HepG2 (cell line): ENCODE measurements at regions not wholly inside any gene's neighbourhood (a gene's known extent, or its start where the extent isn't known, plus 50 kb on each side); places are given as distances from the start of the nearest gene placed in this dataset.

ENCODE experiments used
- ATAC-seq: fragments of 200-7000 bp; cut with Tn5 transposase; 3 replicates; pipeline ENCODE4 v1.9.1; 2020; ENCODE audit warnings: mild to moderate bottlenecking, moderate library complexity
- BruUV-seq: library from RNA; stranded (reverse); fragments of 400-500 nt; replicated peaks from 2 replicates; lab custom pipeline; 2021; lab: Mats Ljungman, UMichigan
- CTCF ChIA-PET: fragments of 300-600 bp; formaldehyde crosslinking; extraction: SDS; loops from one replicate; lab custom pipeline; 2021; ENCODE audit warnings: low total read pairs, inconsistent platforms, low intra/inter-chr PET ratio; lab: Yijun Ruan, JAX
- POLR2A ChIA-PET: fragments of 350-600 bp; sonication (Branson Sonifier 250); formaldehyde crosslinking; loops from one replicate; lab custom pipeline; 2020; ENCODE audit warnings: antibody characterized with exemption, inconsistent platforms; lab: Yijun Ruan, JAX
- DNase-seq: peaks from one replicate; pipeline ENCODE4 v3.0.0-alpha.2; 2015; ENCODE audit warnings: low spot score
- FAIRE-seq: peaks from 3 replicates; lab custom pipeline; 2011; peaks lifted over from hg19 to GRCh38; lab: Jason Lieb, UNC
- H2AFZ ChIP-seq: one replicate; pipeline ENCODE4 v1.6.1; 2011; ENCODE audit warnings: low read length, inconsistent platforms
- H3K27ac ChIP-seq: fragments of 300-600 bp; 3 replicates; pipeline ENCODE4 v1.8.0; 2011; ENCODE audit warnings: mixed run types, mild to moderate bottlenecking, mixed read lengths, low read length, inconsistent platforms; ENCODE audit not compliant: insufficient read depth; ENCODE audit errors: extremely low read length
- H3K27me3 ChIP-seq, 2 experiments: fragments of 200-600 bp in 1 of 2; 2 replicates in 1 of 2; 3 replicates in 1 of 2; pipeline versions ENCODE4 v1.6.0 to v1.8.0; 2011; ENCODE audit warnings: low read length in 2 of 2, mild to moderate bottlenecking in 2 of 2, moderate library complexity in 2 of 2, inconsistent platforms in 1 of 2; ENCODE audit not compliant: insufficient read depth in 2 of 2, control insufficient read depth in 1 of 2
- H3K36me3 ChIP-seq, 2 experiments: fragments of 200-600 bp in 1 of 2; replicated peaks in 1 of 2; 2 replicates in 1 of 2; 3 replicates in 1 of 2; pipeline versions ENCODE4 v1.5.1 to v1.8.0; 2011; ENCODE audit warnings: low read length in 2 of 2, inconsistent platforms in 1 of 2; ENCODE audit not compliant: insufficient read depth in 2 of 2, control insufficient read depth in 1 of 2
- H3K4me1 ChIP-seq: 2 replicates; pipeline ENCODE4 v1.5.1; 2012; ENCODE audit warnings: low read length, inconsistent platforms; ENCODE audit not compliant: insufficient read depth
- H3K4me2 ChIP-seq: 2 replicates; pipeline ENCODE4 v1.6.0; 2011; ENCODE audit warnings: low read depth, low read length, inconsistent platforms
- H3K4me3 ChIP-seq, 3 experiments: fragments of 200-600 bp in 1 of 3; sonication (generic), shearing (Covaris generic) in 1 of 3; replicated peaks in 1 of 3; 2 replicates each; pipeline ENCODE4 v1.5.1; 2011 to 2016; ENCODE audit warnings: low read length in 3 of 3, inconsistent platforms in 2 of 3, low read depth in 2 of 3, mild to moderate bottlenecking in 2 of 3, control low read depth in 1 of 3, mixed read lengths in 1 of 3; ENCODE audit not compliant: insufficient read depth in 1 of 3
- H3K79me2 ChIP-seq: one replicate; pipeline ENCODE4 v1.6.1; 2011; ENCODE audit warnings: low read length, inconsistent platforms; ENCODE audit not compliant: insufficient read depth
- H3K9ac ChIP-seq: 2 replicates; pipeline ENCODE4 v1.6.0; 2011; ENCODE audit warnings: mild to moderate bottlenecking, low read depth, low read length, inconsistent platforms; ENCODE audit not compliant: insufficient read depth
- H3K9me3 ChIP-seq: 2 replicates; pipeline ENCODE4 v1.5.1; 2012; ENCODE audit warnings: mild to moderate bottlenecking, low read length
- H4K20me1 ChIP-seq: 2 replicates; pipeline ENCODE4 v1.6.0; 2011; ENCODE audit warnings: inconsistent platforms, mild to moderate bottlenecking, low read length, moderate library complexity; ENCODE audit not compliant: insufficient read depth
- ARHGAP35 ChIP-seq: sonication (generic); formaldehyde crosslinking; IDR thresholded peaks from 2 replicates; pipeline ENCODE4 v1.9.0; 2022; ENCODE audit warnings: mild to moderate bottlenecking, inconsistent platforms, moderate library complexity, missing genetic modification reagents, borderline replicate concordance
- ATF1 ChIP-seq: IDR thresholded peaks from 2 replicates; pipeline ENCODE4 v1.6.1; 2016; ENCODE audit warnings: mild to moderate bottlenecking, control low read depth
- JUN ChIP-seq: sonication (generic); formaldehyde crosslinking; IDR thresholded peaks from 2 replicates; pipeline ENCODE4 v1.4.0; 2020; ENCODE audit warnings: mild to moderate bottlenecking, missing genetic modification reagents
- MAZ ChIP-seq, 2 experiments: sonication (generic) in 1 of 2; formaldehyde crosslinking in 1 of 2; IDR thresholded peaks; 2 replicates each; pipeline versions ENCODE4 v1.5.0 to v1.6.1; 2012 to 2020; ENCODE audit warnings: low read depth in 2 of 2, mild to moderate bottlenecking in 2 of 2, borderline replicate concordance in 1 of 2, improper control_type of control experiment in 1 of 2, low read length in 1 of 2, missing genetic modification reagents in 1 of 2, moderate library complexity in 1 of 2
- PTBP1 ChIP-seq: fragments of 200-400 bp; formaldehyde crosslinking; IDR thresholded peaks from 2 replicates; pipeline ENCODE4 v1.6.1; 2018; ENCODE audit warnings: low read length, low read depth; ENCODE audit not compliant: poor library complexity, severe bottlenecking
- REXO4 ChIP-seq: sonication (generic); formaldehyde crosslinking; IDR thresholded peaks from 2 replicates; pipeline ENCODE4 v1.8.0; 2022; ENCODE audit warnings: missing genetic modification reagents, mild to moderate bottlenecking, borderline replicate concordance
- SRY ChIP-seq: sonication (generic); formaldehyde crosslinking; IDR thresholded peaks from 2 replicates; pipeline ENCODE4 v1.8.0; 2022; ENCODE audit warnings: mild to moderate bottlenecking, missing genetic modification reagents
- SYNCRIP ChIP-seq: fragments of 200-400 bp; formaldehyde crosslinking; IDR thresholded peaks from 2 replicates; pipeline ENCODE4 v1.6.1; 2018; ENCODE audit warnings: mild to moderate bottlenecking, low read depth, low read length; ENCODE audit not compliant: insufficient read depth
- ZFP41 ChIP-seq: sonication (generic); formaldehyde crosslinking; IDR thresholded peaks from 2 replicates; pipeline ENCODE4 v1.4.0; 2020; ENCODE audit warnings: mild to moderate bottlenecking, missing genetic modification reagents, borderline replicate concordance
- ZNF10 ChIP-seq: sonication (generic); formaldehyde crosslinking; IDR thresholded peaks from 2 replicates; pipeline ENCODE4 v1.4.0; 2020; ENCODE audit warnings: mild to moderate bottlenecking, low read depth, missing genetic modification reagents, borderline replicate concordance
- ZNF224 ChIP-seq: sonication (generic); formaldehyde crosslinking; IDR thresholded peaks from 2 replicates; pipeline ENCODE4 v1.5.0; 2020; ENCODE audit warnings: mild to moderate bottlenecking, missing genetic modification reagents
- ZNF549 ChIP-seq: sonication (generic); formaldehyde crosslinking; IDR thresholded peaks from 2 replicates; pipeline ENCODE4 v1.5.0; 2020; ENCODE audit warnings: missing genetic modification reagents
- ZNF782 ChIP-seq: sonication (generic); formaldehyde crosslinking; IDR thresholded peaks from 2 replicates; pipeline ENCODE4 v1.4.0; 2020; ENCODE audit warnings: missing genetic modification reagents, mild to moderate bottlenecking, borderline replicate concordance
- ZNF879 ChIP-seq: sonication (generic); formaldehyde crosslinking; IDR thresholded peaks from 2 replicates; pipeline ENCODE4 v1.8.1; 2023; ENCODE audit warnings: missing genetic modification reagents
- WGBS: methylation state at CpG from one replicate; pipeline ENCODE4 v1.1.6; 2017; ENCODE audit warnings: low lambda C conversion rate; 5-methylcytosine and 5-hydroxymethylcytosine counted together
- in situ Hi-C: cut with HindIII; loops from 2 replicates; pipeline ENCODE4 v1.10.0; 2017; ENCODE audit warnings: low pct_unique_long_range_greater_than_20kb; ENCODE audit not compliant: extremely low pct_ligation_motif_present
- intact Hi-C: fragments of 100-400 bp; cut with micrococcal nuclease; formaldehyde crosslinking; loops from one replicate; pipeline ENCODE4 v1.10.0; 2022; ENCODE audit not compliant: unreplicated experiment
- TF ChIP-seq, protein P1 (sequence below): sonication (generic); formaldehyde crosslinking; IDR thresholded peaks from 2 replicates; pipeline ENCODE4 v1.4.0; 2020; ENCODE audit warnings: mild to moderate bottlenecking, missing genetic modification reagents
- TF ChIP-seq, protein P2 (sequence below): sonication (generic); formaldehyde crosslinking; IDR thresholded peaks from 2 replicates; pipeline ENCODE4 v1.5.0; 2020; ENCODE audit warnings: mild to moderate bottlenecking, missing genetic modification reagents
- TF ChIP-seq, protein P3 (sequence below): sonication (generic); formaldehyde crosslinking; IDR thresholded peaks from 2 replicates; pipeline ENCODE4 v1.5.0; 2020; ENCODE audit warnings: missing genetic modification reagents, mild to moderate bottlenecking, borderline replicate concordance
- TF ChIP-seq, protein P4 (sequence below): sonication (generic); formaldehyde crosslinking; IDR thresholded peaks from 2 replicates; pipeline ENCODE4 v1.8.0; 2022; ENCODE audit warnings: missing genetic modification reagents, low read depth, mild to moderate bottlenecking, borderline replicate concordance

DNA sequence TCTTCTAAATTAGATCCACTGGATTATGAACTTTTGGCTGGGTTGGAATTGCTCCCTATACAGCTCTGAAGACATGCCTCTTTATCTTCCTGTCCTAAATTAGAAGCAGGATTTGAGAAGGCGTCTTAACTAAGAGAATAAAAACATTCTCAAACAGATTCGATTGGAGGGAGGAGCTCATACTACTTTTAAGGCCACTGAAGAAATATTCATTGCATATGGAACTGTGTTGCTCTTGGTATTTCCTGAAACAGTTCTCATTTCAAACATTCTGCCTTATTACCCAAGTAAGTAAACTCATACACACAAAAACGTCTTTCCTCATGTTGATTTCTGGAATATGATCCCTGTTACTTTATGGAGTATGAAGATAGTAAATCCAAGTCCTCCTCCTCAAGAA, 519.7 kb upstream of the CDH4 start (continued):
- no peak for TF ChIP-seq ARHGAP35 (CRISPR knock-in tag)
- no peak for TF ChIP-seq ATF1 (CRISPR knock-in tag)
- TF ChIP-seq JUN (CRISPR knock-in tag) = no peak
- TF ChIP-seq SYNCRIP = no peak
- TF ChIP-seq, protein P1, sequence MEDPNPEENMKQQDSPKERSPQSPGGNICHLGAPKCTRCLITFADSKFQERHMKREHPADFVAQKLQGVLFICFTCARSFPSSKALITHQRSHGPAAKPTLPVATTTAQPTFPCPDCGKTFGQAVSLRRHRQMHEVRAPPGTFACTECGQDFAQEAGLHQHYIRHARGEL (CRISPR knock-in tag) = no peak
- TF ChIP-seq ZNF10 (CRISPR knock-in tag) = no peak
- TF ChIP-seq PTBP1 = no peak
- no peak for TF ChIP-seq ZNF879
- TF ChIP-seq, all 625 proteins: peak for 0

DNA sequence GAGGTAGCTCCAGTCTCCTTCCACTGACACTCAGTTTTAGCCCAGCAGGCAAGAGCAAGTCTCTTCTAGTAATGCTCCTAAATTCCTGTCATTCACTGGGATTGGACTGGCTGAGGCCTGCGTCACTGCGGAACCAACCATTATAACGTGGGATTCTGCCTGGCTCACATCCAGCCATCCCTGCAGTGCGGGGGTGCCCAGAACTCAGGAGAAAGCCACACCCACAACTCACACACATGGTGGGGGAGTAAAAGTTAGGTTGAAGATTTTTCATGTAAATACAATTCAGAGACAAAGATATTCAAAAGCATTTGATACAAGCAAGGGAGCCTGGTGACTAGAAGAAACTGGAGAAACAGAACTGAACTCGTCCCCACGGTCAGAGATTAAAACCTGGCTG, 504.0 kb upstream of the CDH4 start:
- WGBS = 35% methylated on average over 6 of the region's 6 CpGs
- H3K27me3 ChIP-seq = no peaks in the 10 kb centered on the region
- H2AFZ ChIP-seq = no peak overlapping the region
- no peak for ATAC-seq
- H4K20me1 ChIP-seq = no peaks in the 10 kb centered on the region
- peaks cover 75% of the 10 kb centered on the region for H3K9me3 ChIP-seq
- no peaks in the 10 kb centered on the region for H3K36me3 ChIP-seq
- no peak overlapping the region for H3K4me3 ChIP-seq
- in situ Hi-C loops = no loop called here
- BruUV-seq = no TSS peak
- no peaks in the 10 kb centered on the region for H3K4me1 ChIP-seq
- no peak overlapping the region for H3K27ac ChIP-seq
- no peak for DNase-seq
- no peaks in the 10 kb centered on the region for H3K79me2 ChIP-seq
- ChIA-PET POLR2A (no interaction called here), CTCF (no interaction called here)
- H3K4me2 ChIP-seq = no peak overlapping the region
- intact Hi-C loops = no loop called here
- no peak for FAIRE-seq
- no peak overlapping the region for H3K9ac ChIP-seq
- TF ChIP-seq ZNF224 (no peak), ZNF782 (CRISPR knock-in tag) (no peak), SRY (CRISPR knock-in tag) (no peak), REXO4 (CRISPR knock-in tag) (no peak), MAZ (IDR thresholded peaks at IDR 0.05; ENCODE audit: borderline replicate concordance, low read depth, low read length) (no peak), MAZ (CRISPR knock-in tag; IDR thresholded peaks at IDR 0.05; ENCODE audit: low read depth) (no peak), ZNF549 (no peak), JUN (CRISPR knock-in tag) (no peak), ZFP41 (CRISPR knock-in tag) (no peak)
- TF ChIP-seq, protein P2, sequence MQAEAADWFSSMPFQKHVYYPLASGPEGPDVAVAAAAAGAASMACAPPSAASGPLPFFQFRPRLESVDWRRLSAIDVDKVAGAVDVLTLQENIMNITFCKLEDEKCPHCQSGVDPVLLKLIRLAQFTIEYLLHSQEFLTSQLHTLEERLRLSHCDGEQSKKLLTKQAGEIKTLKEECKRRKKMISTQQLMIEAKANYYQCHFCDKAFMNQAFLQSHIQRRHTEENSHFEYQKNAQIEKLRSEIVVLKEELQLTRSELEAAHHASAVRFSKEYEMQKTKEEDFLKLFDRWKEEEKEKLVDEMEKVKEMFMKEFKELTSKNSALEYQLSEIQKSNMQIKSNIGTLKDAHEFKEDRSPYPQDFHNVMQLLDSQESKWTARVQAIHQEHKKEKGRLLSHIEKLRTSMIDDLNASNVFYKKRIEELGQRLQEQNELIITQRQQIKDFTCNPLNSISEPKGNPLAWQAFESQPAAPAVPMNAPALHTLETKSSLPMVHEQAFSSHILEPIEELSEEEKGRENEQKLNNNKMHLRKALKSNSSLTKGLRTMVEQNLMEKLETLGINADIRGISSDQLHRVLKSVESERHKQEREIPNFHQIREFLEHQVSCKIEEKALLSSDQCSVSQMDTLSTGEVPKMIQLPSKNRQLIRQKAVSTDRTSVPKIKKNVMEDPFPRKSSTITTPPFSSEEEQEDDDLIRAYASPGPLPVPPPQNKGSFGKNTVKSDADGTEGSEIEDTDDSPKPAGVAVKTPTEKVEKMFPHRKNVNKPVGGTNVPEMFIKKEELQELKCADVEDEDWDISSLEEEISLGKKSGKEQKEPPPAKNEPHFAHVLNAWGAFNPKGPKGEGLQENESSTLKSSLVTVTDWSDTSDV (CRISPR knock-in tag) = no peak
- TF ChIP-seq, protein P3, sequence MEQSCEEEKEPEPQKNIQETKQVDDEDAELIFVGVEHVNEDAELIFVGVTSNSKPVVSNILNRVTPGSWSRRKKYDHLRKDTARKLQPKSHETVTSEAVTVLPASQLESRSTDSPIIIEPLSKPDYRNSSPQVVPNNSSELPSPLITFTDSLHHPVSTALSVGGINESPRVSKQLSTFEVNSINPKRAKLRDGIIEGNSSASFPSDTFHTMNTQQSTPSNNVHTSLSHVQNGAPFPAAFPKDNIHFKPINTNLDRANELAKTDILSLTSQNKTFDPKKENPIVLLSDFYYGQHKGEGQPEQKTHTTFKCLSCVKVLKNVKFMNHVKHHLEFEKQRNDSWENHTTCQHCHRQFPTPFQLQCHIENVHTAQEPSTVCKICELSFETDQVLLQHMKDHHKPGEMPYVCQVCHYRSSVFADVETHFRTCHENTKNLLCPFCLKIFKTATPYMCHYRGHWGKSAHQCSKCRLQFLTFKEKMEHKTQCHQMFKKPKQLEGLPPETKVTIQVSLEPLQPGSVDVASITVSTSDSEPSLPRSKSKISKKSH (CRISPR knock-in tag) = no peak
- TF ChIP-seq, protein P4, sequence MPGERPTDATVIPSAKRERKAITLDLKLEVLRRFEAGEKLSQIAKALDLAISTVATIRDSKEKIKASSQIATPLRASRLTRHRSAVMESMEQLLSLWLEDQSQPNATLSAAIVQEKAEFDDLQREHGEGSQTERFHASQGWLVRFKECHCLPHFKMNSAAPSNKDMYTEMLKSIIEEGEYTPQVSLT (CRISPR knock-in tag) = no peak
